HL-60 (cell line): ENCODE measurements at regions not wholly inside any gene's neighbourhood (a gene's known extent, or its start where the extent isn't known, plus 50 kb on each side); places are given as distances from the start of the nearest gene placed in this dataset.

ENCODE experiments used
- DNase-seq, 2 experiments: peaks; one replicate each; pipeline ENCODE4 v3.0.0-alpha.2; 2010 to 2020; ENCODE audit warnings: low read depth in 1 of 2, low spot score in 1 of 2
- H3K27ac ChIP-seq: fragments of 250-450 bp; sonication (Bioruptor Pico); replicated peaks from 2 replicates; pipeline ENCODE4 v1.5.1; 2020; ENCODE audit warnings: mild to moderate bottlenecking, moderate library complexity
- H3K27me3 ChIP-seq: fragments of 250-450 bp; sonication (Bioruptor Pico); 2 replicates; pipeline ENCODE4 v1.5.1; 2021; ENCODE audit warnings: mild to moderate bottlenecking, moderate library complexity; ENCODE audit not compliant: insufficient read depth, poor library complexity, severe bottlenecking
- H3K4me3 ChIP-seq: replicated peaks from 2 replicates; pipeline ENCODE4 v1.5.1; 2011; ENCODE audit warnings: mild to moderate bottlenecking, control low read depth, low read length; ENCODE audit not compliant: insufficient read depth
- CTCF ChIP-seq: IDR thresholded peaks from one replicate; pipeline ENCODE4 v1.5.1; 2011; ENCODE audit warnings: low read length, control low read depth, inconsistent platforms; ENCODE audit not compliant: insufficient read depth
- GABPA ChIP-seq: IDR thresholded peaks from 2 replicates; pipeline ENCODE4 v1.6.1; 2012; ENCODE audit warnings: low read depth
- POLR2AphosphoS5 ChIP-seq: IDR thresholded peaks from 2 replicates; pipeline ENCODE4 v1.6.1; 2012; ENCODE audit warnings: low read depth
- REST ChIP-seq: IDR thresholded peaks from 2 replicates; pipeline ENCODE4 v1.6.1; 2012; ENCODE audit warnings: low read depth; ENCODE audit not compliant: insufficient replicate concordance
- SPI1 ChIP-seq: IDR thresholded peaks from 2 replicates; pipeline ENCODE4 v1.6.1; 2012; ENCODE audit warnings: low read depth, mild to moderate bottlenecking, borderline replicate concordance

GRCh38 chrX:39117101-39117500 lies 315.8 kb downstream of the MID1IP1 start:
- TF ChIP-seq CTCF (no peak), REST (no peak), SPI1 (no peak), POLR2AphosphoS5 (no peak), GABPA (no peak)
- H3K4me3 ChIP-seq = no peak overlapping the region
- no peak overlapping the region for H3K27ac ChIP-seq
- DNase-seq = no peak
- H3K27me3 ChIP-seq = no peaks in the 10 kb centered on the region

GRCh38 chrX:39121903-39122302 lies 320.6 kb downstream of the MID1IP1 start:
- Histone ChIP-seq H3K27me3 (no peaks in the 10 kb centered on the region), H3K27ac (no peak overlapping the region), H3K4me3 (no peak overlapping the region)
- no peak for DNase-seq
- no peak for TF ChIP-seq REST
- no peak for TF ChIP-seq POLR2AphosphoS5

- no peak overlapping the region for H3K4me3 ChIP-seq
- TF ChIP-seq REST = no peak
- no peak for TF ChIP-seq SPI1
- no peak for TF ChIP-seq CTCF
- TF ChIP-seq GABPA = no peak
- no peak for TF ChIP-seq POLR2AphosphoS5
- no peak for DNase-seq
- H3K27me3 ChIP-seq = no peaks in the 10 kb centered on the region
- H3K27ac ChIP-seq = no peak overlapping the region
Observed at GRCh38 chrX:39125834-39126233, 324.6 kb downstream of the MID1IP1 start.

GRCh38 chrX:39133971-39134370 lies 332.7 kb downstream of the MID1IP1 start:
- peak in 1 of 2 experiments; percentile 73 for DNase-seq
- Histone ChIP-seq H3K27me3 (no peaks in the 10 kb centered on the region), H3K4me3 (no peak overlapping the region), H3K27ac (no peak overlapping the region)
- TF ChIP-seq REST = no peak
- TF ChIP-seq CTCF = no peak
- no peak for TF ChIP-seq POLR2AphosphoS5
- TF ChIP-seq GABPA = no peak
- no peak for TF ChIP-seq SPI1
